GM19099 (cell line): ENCODE measurements at regions not wholly inside any gene's neighbourhood (a gene's known extent, or its start where the extent isn't known, plus 50 kb on each side); places are given as distances from the start of the nearest gene placed in this dataset.

ENCODE experiments used
- POLR2A ChIP-seq: IDR thresholded peaks from 3 replicates; pipeline ENCODE4 v1.6.1; 2011; ENCODE audit warnings: low read depth; ENCODE audit not compliant: insufficient read length; ENCODE audit errors: extremely low read depth

DNA sequence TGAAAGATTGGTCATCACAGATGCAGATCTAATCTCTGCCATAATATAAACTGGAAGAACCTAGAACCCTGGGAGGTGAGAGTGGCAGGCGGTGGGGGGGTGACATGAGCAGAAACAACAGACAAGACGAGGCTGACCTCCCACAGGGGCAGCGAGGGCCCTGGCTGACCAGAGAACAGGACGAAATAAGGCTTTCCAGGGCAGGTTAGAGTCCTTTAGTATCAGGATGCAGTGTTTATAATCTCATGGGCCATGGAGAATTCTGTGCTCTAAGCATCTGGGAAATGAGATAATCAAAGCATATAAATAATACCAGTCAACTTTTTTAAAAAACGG lies 102.7 kb upstream of the BCL2L14 start:
- no peak for TF ChIP-seq POLR2A

DNA sequence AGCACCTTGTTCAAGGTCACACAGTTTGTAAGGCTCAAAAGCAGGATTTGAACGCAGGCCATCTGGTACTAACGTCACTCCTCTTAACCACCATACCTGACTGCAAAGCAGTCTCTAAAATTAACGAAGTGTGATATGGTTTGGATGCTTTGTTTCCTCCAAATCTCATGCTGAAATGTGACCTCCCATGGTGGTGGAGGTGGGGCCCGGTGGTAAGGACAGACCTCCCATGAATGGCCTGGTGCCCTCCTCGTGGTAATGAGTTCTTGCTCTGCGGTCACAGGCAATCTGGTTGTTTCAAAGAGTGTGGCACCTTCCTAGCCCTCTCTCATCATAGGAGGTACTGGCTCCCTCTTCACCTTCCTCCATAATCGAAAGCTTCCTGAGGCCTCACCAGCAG lies 102.2 kb upstream of the BCL2L14 start:
- TF ChIP-seq POLR2A, result no peak

DNA sequence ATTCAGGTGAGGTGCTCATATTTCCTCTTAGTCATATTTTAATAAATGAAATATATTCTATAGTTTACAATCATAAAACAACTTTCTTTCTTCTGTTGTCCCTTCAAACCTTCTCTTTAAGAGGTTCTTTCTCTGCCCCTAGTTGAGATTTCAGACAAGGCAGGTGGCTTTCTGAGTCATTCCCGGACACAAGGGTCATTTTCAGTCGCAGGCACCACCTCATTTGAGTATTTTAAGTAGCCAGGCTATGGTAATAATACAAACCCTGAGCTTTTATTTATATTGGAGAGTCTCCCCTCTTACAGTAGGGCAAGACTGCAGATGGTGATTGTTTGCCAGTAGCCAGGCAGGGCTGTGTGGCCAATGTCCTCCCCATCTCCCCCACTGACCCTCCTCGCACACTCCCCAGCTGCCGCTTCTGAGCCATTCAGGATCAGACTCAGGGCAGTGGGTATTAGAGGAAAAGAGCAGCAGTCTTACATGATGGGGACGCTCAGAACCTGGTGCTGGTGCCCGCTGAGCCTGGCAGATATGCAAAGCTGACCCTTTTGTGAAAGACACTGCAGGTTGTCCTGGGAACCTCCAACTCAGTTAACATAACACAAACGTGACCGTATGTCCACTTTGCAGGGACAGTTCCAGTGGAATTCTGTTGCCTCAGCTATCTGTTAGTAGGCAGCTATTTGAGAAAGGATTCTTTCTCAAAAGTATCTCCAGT lies 101.1 kb upstream of the BCL2L14 start:
- TF ChIP-seq POLR2A, result no peak

DNA sequence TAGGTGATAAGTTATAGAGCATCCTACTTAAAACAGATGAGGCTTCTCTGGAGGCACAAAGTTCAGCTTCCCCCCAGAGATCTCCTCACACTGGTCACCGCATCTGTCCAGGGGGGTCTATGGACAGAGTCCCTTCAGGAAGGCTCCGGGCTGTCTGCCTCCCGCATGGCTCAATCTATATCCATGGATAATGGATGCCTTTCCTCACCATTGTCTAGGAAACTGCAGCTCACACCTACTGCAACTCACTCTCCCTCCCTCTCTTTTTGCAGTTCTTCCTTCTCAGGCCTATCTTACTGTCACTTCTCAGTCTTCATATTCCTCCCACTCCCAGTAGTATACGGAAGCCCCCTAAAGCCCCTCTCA lies 100.6 kb upstream of the BCL2L14 start:
- no peak for TF ChIP-seq POLR2A

DNA sequence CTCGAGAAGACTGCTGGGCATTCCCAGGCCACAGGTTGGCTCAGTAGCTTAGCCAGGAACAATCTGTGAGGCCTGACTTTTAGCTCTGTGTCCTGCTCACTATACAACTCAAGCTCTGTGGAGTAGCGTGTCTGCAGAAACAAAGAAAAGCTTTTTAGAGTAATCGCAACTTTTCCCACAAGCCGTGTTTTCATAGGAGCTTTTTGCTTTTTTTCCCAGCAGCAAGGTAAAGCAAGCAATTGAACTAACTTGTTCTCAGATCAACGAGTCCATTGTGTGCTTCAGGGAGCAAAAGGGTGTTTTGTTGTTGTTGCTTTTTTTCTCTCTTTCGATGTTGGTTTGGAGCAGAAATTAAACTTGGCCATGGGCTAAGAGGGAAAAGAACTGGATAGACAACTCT lies 97.3 kb upstream of the BCL2L14 start:
- TF ChIP-seq POLR2A, result no peak

DNA sequence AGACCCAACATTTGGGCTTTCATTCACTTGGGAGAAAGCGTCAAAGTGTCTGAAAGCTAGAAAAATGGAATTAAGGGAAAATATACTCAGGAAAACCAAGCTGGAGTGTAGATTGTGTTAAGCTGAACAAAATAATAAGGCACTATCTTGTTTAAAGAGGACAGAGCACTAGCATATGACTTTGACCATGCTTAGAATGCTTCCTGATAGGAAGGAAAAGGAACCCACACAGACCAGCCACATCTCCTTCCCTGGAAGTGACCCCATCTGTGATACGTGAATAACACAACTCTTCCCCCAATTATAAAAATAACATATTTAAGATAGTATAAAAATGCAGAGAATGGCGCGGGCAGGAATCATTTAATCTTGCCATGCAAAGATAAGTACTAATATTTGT lies 94.7 kb upstream of the BCL2L14 start:
- TF ChIP-seq POLR2A, result no peak

DNA sequence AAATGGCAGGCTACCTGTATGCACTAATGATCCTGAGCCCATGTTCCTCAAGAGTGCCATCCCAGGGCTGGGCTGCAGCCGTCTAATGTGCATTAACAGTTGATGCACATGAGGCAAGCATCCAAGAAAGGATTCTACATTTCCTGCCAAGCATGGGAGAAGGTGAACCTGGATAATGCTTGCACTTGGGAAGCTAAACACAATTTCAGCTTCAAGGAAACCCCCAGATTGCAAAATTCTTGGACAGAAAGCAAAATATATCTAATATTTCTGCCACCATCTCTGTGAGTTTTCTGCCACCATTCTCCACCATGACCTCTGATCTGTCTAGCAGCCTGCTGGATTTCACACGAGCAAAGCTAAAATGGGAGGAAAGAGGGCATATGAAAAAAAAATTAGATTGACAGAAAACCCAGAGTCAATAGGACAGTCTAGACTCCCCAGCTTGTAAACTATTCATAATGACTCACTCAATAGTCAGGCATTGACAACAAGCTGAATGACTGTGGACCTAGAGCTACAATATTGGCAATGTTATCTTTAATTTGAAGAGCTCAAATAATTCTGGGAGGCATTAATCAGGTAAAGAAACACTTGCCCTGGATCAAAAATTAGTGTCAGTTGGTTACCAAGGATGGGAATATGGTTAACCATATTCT lies 91.9 kb upstream of the BCL2L14 start:
- no peak for TF ChIP-seq POLR2A

DNA sequence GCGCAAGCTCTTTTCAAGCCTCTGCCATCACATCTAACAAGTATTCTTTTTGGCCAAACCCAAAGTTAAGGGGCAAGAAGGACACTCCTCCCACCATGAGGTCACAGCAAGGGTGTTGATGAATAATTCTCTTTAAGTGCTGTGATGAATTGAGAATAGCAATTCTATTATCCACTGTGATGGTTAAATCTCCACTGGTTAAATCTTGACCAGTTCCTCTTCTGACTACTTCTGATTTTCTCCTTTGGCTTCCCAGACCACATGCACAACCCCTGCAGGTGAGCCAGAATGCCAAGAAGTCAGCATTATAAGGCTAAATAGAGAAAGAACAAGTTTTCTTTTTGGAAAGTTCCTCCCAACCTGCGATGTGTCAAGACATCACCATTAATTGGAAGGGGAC lies 90.6 kb upstream of the BCL2L14 start:
- TF ChIP-seq POLR2A, result no peak

DNA sequence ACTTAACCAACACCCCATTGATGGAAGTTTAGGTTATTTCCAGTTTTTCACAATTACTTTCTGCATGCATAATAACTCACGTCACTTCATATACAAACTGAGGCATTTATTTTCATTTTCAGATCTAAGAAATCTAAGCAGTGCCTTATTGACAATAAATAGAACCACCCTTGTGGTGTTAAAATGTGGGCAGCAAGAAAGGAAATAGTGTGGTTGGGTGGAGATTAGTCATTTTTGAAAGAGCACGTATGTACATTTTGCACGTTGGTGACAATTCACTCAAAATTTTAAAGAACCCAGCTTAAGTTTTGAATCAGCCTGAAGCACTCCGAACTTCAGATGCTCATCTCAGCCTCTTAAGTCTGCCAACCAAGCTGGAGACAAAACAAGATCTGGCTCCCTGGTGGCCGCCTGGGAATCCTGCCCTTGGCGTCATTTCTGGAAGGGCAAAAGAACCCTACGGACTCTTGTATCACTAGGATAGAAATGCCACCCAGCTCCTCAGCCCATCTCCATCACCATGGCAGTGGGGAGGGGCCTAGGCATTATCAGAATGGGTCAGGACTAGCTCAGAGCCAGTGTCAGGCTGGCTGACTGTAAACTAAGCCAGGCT lies 89.5 kb upstream of the BCL2L14 start:
- no peak for TF ChIP-seq POLR2A

DNA sequence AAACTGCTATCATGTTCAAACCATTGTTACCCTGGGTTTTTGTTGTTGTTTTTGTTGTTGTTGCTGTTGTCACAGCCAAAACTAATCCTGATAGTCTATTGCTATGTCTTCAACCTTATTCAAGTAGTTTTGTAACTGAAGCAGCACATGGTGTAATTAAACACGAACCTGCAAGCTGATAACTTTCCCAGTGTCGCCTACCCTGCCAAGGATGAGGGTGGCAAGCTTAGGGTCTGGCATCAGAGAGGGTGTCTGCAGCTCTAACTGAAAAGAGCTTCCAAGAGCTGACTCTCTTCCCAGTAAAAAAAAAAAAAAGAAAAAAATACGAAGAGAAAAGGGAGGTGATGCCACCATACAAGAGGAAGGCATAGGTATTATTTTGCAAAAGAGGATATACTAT lies 86.3 kb upstream of the BCL2L14 start:
- no peak for TF ChIP-seq POLR2A

DNA sequence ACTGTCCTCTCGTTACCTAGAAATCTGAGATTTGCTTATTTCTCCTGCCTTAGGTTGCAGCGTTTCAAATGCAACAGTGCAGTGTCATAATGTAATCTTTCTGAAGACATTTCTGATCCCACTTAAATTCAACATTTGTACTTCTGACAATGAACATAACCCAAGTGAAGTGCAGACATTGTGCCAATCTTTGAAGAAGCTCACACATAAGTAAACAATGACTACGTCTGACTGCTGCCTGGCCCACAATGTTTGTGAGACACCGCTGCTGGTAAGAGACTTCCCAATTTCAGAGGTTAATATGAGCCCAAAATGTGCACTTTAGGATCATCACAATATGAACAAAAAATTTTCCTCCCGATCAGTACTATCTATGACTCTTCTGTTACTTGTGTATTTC lies 84.6 kb upstream of the BCL2L14 start:
- no peak for TF ChIP-seq POLR2A

DNA sequence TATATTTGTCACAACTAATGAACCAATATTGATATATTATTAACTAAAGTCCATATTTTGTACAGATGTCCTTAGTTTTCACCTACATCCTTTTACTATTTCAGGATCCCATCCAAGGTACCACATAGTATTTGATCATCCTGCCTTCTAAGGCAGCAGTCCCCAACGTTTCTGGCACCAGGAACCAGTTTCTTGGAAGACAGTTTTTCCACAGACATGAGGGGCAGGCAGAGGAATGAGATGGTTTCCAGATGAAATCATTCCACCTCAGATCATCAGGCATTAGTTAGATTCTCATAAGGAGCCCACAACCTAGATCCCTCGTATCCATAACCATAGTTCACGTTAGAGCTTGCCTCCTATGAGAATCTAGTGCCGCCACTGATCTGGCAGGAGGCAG lies 82.8 kb upstream of the BCL2L14 start:
- no peak for TF ChIP-seq POLR2A

DNA sequence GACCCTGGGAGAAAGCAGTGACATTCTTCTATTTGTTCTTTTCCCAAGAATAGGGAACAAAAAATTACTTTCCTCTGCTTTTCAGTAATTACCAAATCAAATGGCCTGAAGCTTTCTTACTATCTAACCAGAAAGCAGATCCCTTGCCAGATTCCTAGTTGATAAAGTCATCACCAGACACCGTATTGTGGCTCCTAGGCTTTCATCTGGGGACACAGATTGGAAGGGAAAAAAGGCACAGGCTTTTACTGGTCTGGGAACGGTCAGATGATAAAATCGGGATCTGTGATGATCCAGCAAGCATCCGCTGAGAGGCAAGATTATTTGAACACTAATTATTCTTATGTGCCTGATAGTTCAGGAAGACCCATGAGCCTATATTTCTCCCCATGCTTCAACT lies 79.1 kb upstream of the BCL2L14 start:
- no peak for TF ChIP-seq POLR2A

DNA sequence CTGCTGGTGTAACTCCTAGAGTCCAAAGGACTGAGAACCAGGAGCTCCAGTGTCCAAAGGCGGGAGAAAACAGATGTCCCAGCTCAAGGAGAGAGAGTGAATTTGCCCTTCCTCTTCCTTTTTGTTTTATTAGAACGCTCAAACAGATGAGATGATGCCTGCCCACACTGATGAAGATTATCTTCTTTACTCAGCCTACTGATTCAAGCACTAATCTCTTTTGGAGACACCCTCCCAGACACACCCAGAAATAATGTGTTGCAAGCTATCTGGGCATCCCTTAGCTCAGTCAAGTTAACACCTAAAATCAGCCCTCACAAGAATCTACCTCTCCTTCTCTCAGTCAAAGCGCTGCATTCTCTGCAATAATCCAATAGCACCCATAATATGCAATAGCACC lies 78.2 kb upstream of the BCL2L14 start:
- no peak for TF ChIP-seq POLR2A

DNA sequence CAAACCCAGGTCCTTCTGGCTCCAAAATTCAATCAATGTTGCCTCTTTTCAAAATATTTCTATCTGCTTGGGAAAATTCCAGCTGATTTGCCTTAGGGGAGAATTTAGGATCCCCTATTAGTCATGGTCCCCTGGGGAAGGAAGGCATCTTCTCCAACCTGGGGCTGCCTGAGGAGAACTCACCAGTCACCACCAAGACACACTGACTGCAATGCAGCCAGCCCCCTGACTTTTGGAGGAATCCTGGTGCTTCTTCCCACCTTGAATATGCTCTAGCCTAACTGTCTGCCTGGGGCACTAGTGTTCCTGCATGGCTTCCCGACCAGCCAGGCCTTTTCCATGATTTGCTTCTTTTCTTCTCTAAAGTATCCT lies 71.8 kb upstream of the BCL2L14 start:
- TF ChIP-seq POLR2A, result no peak

DNA sequence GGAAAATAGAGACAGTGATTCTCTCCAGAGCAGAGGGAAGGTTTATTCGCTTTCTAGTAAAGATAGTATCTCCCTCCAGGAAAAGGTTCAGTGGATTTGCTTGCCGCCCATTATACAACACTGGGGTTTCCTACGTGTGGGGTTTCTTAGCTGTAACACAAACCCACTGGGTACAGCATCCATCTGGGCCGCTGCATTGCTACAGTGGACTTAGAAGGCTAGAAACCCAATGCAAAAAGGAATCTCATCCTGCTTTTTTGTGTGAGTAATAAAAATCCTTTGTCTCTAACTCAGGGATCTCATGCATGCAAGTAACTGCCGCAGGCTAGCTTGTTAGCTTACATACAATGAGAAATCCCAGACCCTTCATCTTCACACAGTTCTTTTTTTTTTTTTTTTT lies 67.1 kb upstream of the BCL2L14 start:
- no peak for TF ChIP-seq POLR2A
